GM12878 (cell line): ENCODE measurements at regions not wholly inside any gene's neighbourhood (a gene's known extent, or its start where the extent isn't known, plus 50 kb on each side); places are given as distances from the start of the nearest gene placed in this dataset.

Experiments
- ATAC-seq: fragments of 200-7000 bp; cut with Tn5 transposase; 3 replicates; pipeline ENCODE4 v1.9.1; 2020; ENCODE audit warnings: mild to moderate bottlenecking, moderate library complexity
- BruUV-seq: library from RNA; stranded (reverse); fragments of 400-500 nt; replicated peaks from 2 replicates; lab custom pipeline; 2021; lab: Mats Ljungman, UMichigan
- CTCF ChIA-PET: fragments of 300-600 bp; sonication (Branson Sonifier 250); formaldehyde crosslinking; extraction: SDS; loops from one replicate; lab custom pipeline; 2021; ENCODE audit warnings: inconsistent platforms; lab: Yijun Ruan, JAX
- POLR2A ChIA-PET: fragments of 350-600 bp; formaldehyde crosslinking; extraction: SDS; loops from one replicate; lab custom pipeline; 2021; ENCODE audit warnings: inconsistent platforms; lab: Charles Lee
- RAD21 ChIA-PET: fragments of 300-600 bp; sonication (Branson Sonifier 250); formaldehyde crosslinking; loops from one replicate; lab custom pipeline; 2023; ENCODE audit warnings: antibody characterized with exemption; ENCODE audit not compliant: unreplicated experiment; lab: Charles Lee
- SMC1A ChIA-PET: fragments of 300-600 bp; sonication (Branson Sonifier 250); formaldehyde crosslinking; loops from one replicate; lab custom pipeline; 2023; ENCODE audit not compliant: unreplicated experiment, uncharacterized antibody; lab: Charles Lee
- DNase-seq: peaks from one replicate; pipeline ENCODE4 v3.0.0-alpha.2; 2011; ENCODE audit warnings: low read depth, low spot score
- FAIRE-seq: peaks from 3 replicates; lab custom pipeline; 2011; peaks lifted over from hg19 to GRCh38; lab: Jason Lieb, UNC
- H2AFZ ChIP-seq: 2 replicates; pipeline ENCODE4 v1.6.0; 2011; ENCODE audit warnings: low read depth, low read length, control low read depth; ENCODE audit not compliant: control insufficient read depth
- H3K27ac ChIP-seq: 2 replicates; pipeline ENCODE4 v1.5.1; 2011; ENCODE audit warnings: control low read depth; ENCODE audit not compliant: control insufficient read depth, insufficient read depth
- H3K27me3 ChIP-seq, 2 experiments: replicated peaks in 1 of 2; 2 replicates each; pipeline versions ENCODE4 v1.6.0 to v1.6.1; 2011; ENCODE audit warnings: low read length in 1 of 2; ENCODE audit not compliant: control insufficient read depth in 2 of 2, insufficient read depth in 2 of 2
- H3K36me3 ChIP-seq, 2 experiments: 2 replicates each; pipeline ENCODE4 v1.5.1; 2011; ENCODE audit warnings: low read length in 1 of 2; ENCODE audit not compliant: control insufficient read depth in 2 of 2, insufficient read depth in 2 of 2
- H3K4me1 ChIP-seq: 2 replicates; pipeline ENCODE4 v1.6.1; 2011; ENCODE audit warnings: mild to moderate bottlenecking, low read length, moderate library complexity, mixed read lengths; ENCODE audit not compliant: control insufficient read depth, insufficient read depth
- H3K4me2 ChIP-seq: 2 replicates; pipeline ENCODE4 v1.6.0; 2011; ENCODE audit warnings: control low read depth; ENCODE audit not compliant: control insufficient read depth, insufficient read depth
- H3K4me3 ChIP-seq: fragments of 200-600 bp; sonication (generic); 2 replicates; pipeline ENCODE4 v1.5.1; 2016
- H3K79me2 ChIP-seq: 2 replicates; pipeline ENCODE4 v1.6.0; 2011; ENCODE audit warnings: low read length; ENCODE audit not compliant: control insufficient read depth, insufficient read depth
- H3K9ac ChIP-seq: 2 replicates; pipeline ENCODE4 v1.8.0; 2011; ENCODE audit warnings: low read length, control low read depth, mixed read lengths; ENCODE audit not compliant: control insufficient read depth, insufficient read depth
- H3K9me3 ChIP-seq: replicated peaks from 3 replicates; pipeline ENCODE4 v1.5.1; 2011; ENCODE audit warnings: mild to moderate bottlenecking, low read length; ENCODE audit not compliant: control insufficient read depth, insufficient read depth
- H4K20me1 ChIP-seq: 2 replicates; pipeline ENCODE4 v1.6.0; 2011; ENCODE audit not compliant: control insufficient read depth, insufficient read depth
- E4F1 ChIP-seq: fragments of 450-650 bp; IDR thresholded peaks from 2 replicates; pipeline ENCODE4 v1.6.1; 2018; ENCODE audit warnings: borderline replicate concordance, mild to moderate bottlenecking; ENCODE audit not compliant: partially characterized antibody
- LARP7 ChIP-seq: fragments of 450-650 bp; IDR thresholded peaks from 2 replicates; pipeline ENCODE4 v1.6.1; 2017; ENCODE audit warnings: mild to moderate bottlenecking
- POU2F2 ChIP-seq: IDR thresholded peaks from 3 replicates; pipeline ENCODE4 v1.6.1; 2011; ENCODE audit warnings: low read depth, mild to moderate bottlenecking, low read length, borderline replicate concordance
- RUNX3 ChIP-seq: IDR thresholded peaks from 2 replicates; pipeline ENCODE4 v1.6.1; 2012; ENCODE audit warnings: low read length, inconsistent platforms
- SIX5 ChIP-seq: IDR thresholded peaks from 2 replicates; pipeline ENCODE4 v1.6.1; 2011; ENCODE audit warnings: mild to moderate bottlenecking, low read depth, low read length, moderate library complexity; ENCODE audit not compliant: severe bottlenecking
- SMC3 ChIP-seq: IDR thresholded peaks from 2 replicates; pipeline ENCODE4 v1.6.1; 2011; ENCODE audit warnings: low read length, improper control_type of control experiment, borderline replicate concordance
- SP1 ChIP-seq: IDR thresholded peaks from one replicate; pipeline ENCODE4 v1.6.1; 2011; ENCODE audit warnings: low read depth, low read length
- TCF3 ChIP-seq: IDR thresholded peaks from 2 replicates; pipeline ENCODE4 v1.6.1; 2012; ENCODE audit warnings: low read depth, mild to moderate bottlenecking, low read length, borderline replicate concordance; ENCODE audit not compliant: insufficient read depth
- ZNF274 ChIP-seq: IDR thresholded peaks from one replicate; pipeline ENCODE4 v1.8.0; 2011; ENCODE audit not compliant: insufficient read length, insufficient read depth
- WGBS: methylation state at CpG from one replicate; pipeline ENCODE4 v1.1.6; 2016; ENCODE audit warnings: low lambda C conversion rate; ENCODE audit not compliant: insufficient replicate concordance, insufficient coverage; ENCODE audit errors: missing lambda C conversion rate; 5-methylcytosine and 5-hydroxymethylcytosine counted together
- in situ Hi-C: fragments of 300-500 bp; cut with MboI; formaldehyde crosslinking; loops from 9 replicates; pipeline ENCODE4 v1.14.3; 2018; ENCODE audit warnings: mixed read lengths
- intact Hi-C: fragments of 100-400 bp; cut with micrococcal nuclease; formaldehyde crosslinking; loops from one replicate; pipeline ENCODE4 v1.14.2; 2022; ENCODE audit not compliant: unreplicated experiment

- Histone ChIP-seq H3K27me3 (0 out of 4 replicates have a peak, but pooled peaks cover 0 to 2% of the 10 kb centered on the region in 2 experiments), H3K9me3 (no peaks in the 10 kb centered on the region), H3K9ac (no peak overlapping the region), H2AFZ (no peak overlapping the region), H3K4me2 (no peak overlapping the region), H3K27ac (no peak overlapping the region), H3K79me2 (no peaks in the 10 kb centered on the region), H3K36me3 (no peaks in the 10 kb centered on the region), H4K20me1 (no peaks in the 10 kb centered on the region), H3K4me1 (no peaks in the 10 kb centered on the region), H3K4me3 (no peak overlapping the region)
- WGBS, result 18% methylated on average over 2 of the region's 2 CpGs
- SMC1A ChIA-PET, result no interaction called here
- ATAC-seq (no peak), FAIRE-seq (no peak), DNase-seq (no peak)
- in situ Hi-C loops (no loop called here), intact Hi-C loops (no loop called here)
- no TSS peak for BruUV-seq
- POLR2A ChIA-PET, result no interaction called here
- CTCF ChIA-PET, result no interaction called here
- RAD21 ChIA-PET, result no interaction called here
- TF ChIP-seq RUNX3 (no peak), ZNF274 (no peak), LARP7 (no peak), E4F1 (no peak), TCF3 (no peak), SMC3 (no peak), POU2F2 (no peak), SP1 (no peak), SIX5 (no peak)
These were observed 132.7 kb downstream of the PLPPR4 start for GRCh38 chr1:99397029-99397428.
